Endothelial cell of umbilical vein (primary cell): ENCODE measurements at regions not wholly inside any gene's neighbourhood (a gene's known extent, or its start where the extent isn't known, plus 50 kb on each side); places are given as distances from the start of the nearest gene placed in this dataset.

Experiments
- BruUV-seq: library from RNA; stranded (reverse); fragments of 400-500 nt; replicated peaks from 2 replicates; lab custom pipeline; 2021; lab: Mats Ljungman, UMichigan
- CTCF ChIA-PET: fragments of 300-600, 350-600 bp; sonication (Branson Sonifier 250); formaldehyde crosslinking; loops from one replicate; lab custom pipeline; 2021; ENCODE audit warnings: antibody characterized with exemption, inconsistent platforms; lab: Charles Lee
- POLR2A ChIA-PET: fragments of 300-600, 350-600 bp; sonication (Branson Sonifier 250); formaldehyde crosslinking; loops from one replicate; lab custom pipeline; 2021; ENCODE audit warnings: antibody characterized with exemption, inconsistent platforms; lab: Charles Lee
- DNase-seq: peaks from one replicate; pipeline ENCODE4 v3.0.0-alpha.2; 2011; ENCODE audit warnings: low read depth, low spot score
- FAIRE-seq: peaks from 2 replicates; lab custom pipeline; 2011; peaks lifted over from hg19 to GRCh38; lab: Jason Lieb, UNC
- H2AFZ ChIP-seq: 2 replicates; pipeline ENCODE4 v1.6.0; 2012; ENCODE audit warnings: low read depth, low read length, control low read depth, inconsistent platforms
- H3K27ac ChIP-seq: 2 replicates; pipeline ENCODE4 v1.5.1; 2011; ENCODE audit warnings: low read depth, mild to moderate bottlenecking, control low read depth, low read length, moderate library complexity; ENCODE audit not compliant: insufficient read depth
- H3K27me3 ChIP-seq, 2 experiments: 2 replicates each; pipeline versions ENCODE4 v1.6.0 to v1.6.1; 2011; ENCODE audit warnings: low read length in 2 of 2, mixed read lengths in 1 of 2; ENCODE audit not compliant: control insufficient read depth in 2 of 2, insufficient read depth in 2 of 2
- H3K36me3 ChIP-seq, 2 experiments: 2 replicates in 1 of 2; 3 replicates in 1 of 2; pipeline ENCODE4 v1.5.1; 2011; ENCODE audit warnings: low read length in 2 of 2, mild to moderate bottlenecking in 1 of 2, moderate library complexity in 1 of 2; ENCODE audit not compliant: control insufficient read depth in 2 of 2, insufficient read depth in 2 of 2; ENCODE audit errors: extremely low read depth in 1 of 2
- H3K4me1 ChIP-seq: 3 replicates; pipeline ENCODE4 v1.5.1; 2011; ENCODE audit warnings: mild to moderate bottlenecking, low read length; ENCODE audit not compliant: control insufficient read depth, insufficient read depth; ENCODE audit errors: extremely low read depth
- H3K4me2 ChIP-seq: 2 replicates; pipeline ENCODE4 v1.6.1; 2011; ENCODE audit warnings: low read length, control low read depth, mixed read lengths; ENCODE audit not compliant: insufficient read depth
- H3K4me3 ChIP-seq, 3 experiments: fragments of 200-600 bp in 1 of 3; sonication (generic), shearing (Covaris generic) in 1 of 3; replicated peaks in 1 of 3; 2 replicates each; pipeline ENCODE4 v1.5.1; 2011 to 2016; ENCODE audit warnings: control low read depth in 3 of 3, low read length in 3 of 3, mild to moderate bottlenecking in 2 of 3, inconsistent platforms in 1 of 3, low read depth in 1 of 3, moderate library complexity in 1 of 3; ENCODE audit not compliant: insufficient read depth in 1 of 3
- H3K79me2 ChIP-seq: 2 replicates; pipeline ENCODE4 v1.6.0; 2012; ENCODE audit warnings: low read length, inconsistent platforms; ENCODE audit not compliant: control insufficient read depth, insufficient read depth
- H3K9ac ChIP-seq: replicated peaks from 2 replicates; pipeline ENCODE3; 2011; ENCODE audit warnings: low read length, control low read depth; ENCODE audit not compliant: insufficient read depth; ENCODE audit errors: extremely low read depth
- H3K9me1 ChIP-seq: replicated peaks from 3 replicates; pipeline ENCODE4 v1.6.0; 2011; ENCODE audit warnings: mild to moderate bottlenecking, low read length; ENCODE audit not compliant: control insufficient read depth, insufficient read depth; ENCODE audit errors: extremely low read depth
- H3K9me3 ChIP-seq: replicated peaks from 2 replicates; pipeline ENCODE4 v1.5.1; 2012; ENCODE audit warnings: low read length, inconsistent platforms; ENCODE audit not compliant: control insufficient read depth, insufficient read depth
- H4K20me1 ChIP-seq: replicated peaks from 2 replicates; pipeline ENCODE3; 2011; ENCODE audit warnings: mild to moderate bottlenecking, low read length; ENCODE audit not compliant: control insufficient read depth, insufficient read depth; ENCODE audit errors: extremely low read depth
- CTCF ChIP-seq, 2 donors: IDR thresholded peaks; 1 replicate in 1 of 2; 2 replicates in 1 of 2; pipeline ENCODE4 v1.5.1; 2011; ENCODE audit warnings: low read length in 2 of 2, mild to moderate bottlenecking in 2 of 2, moderate library complexity in 2 of 2, control low read depth in 1 of 2, inconsistent platforms in 1 of 2, low read depth in 1 of 2; ENCODE audit not compliant: insufficient read depth in 1 of 2; ENCODE audit errors: extremely low read depth in 1 of 2
- EZH2 ChIP-seq: IDR thresholded peaks from 2 replicates; pipeline ENCODE4 v1.6.1; 2012; ENCODE audit warnings: borderline replicate concordance, low read depth, mild to moderate bottlenecking, moderate library complexity, low read length, inconsistent platforms; ENCODE audit not compliant: severe bottlenecking
- FOS ChIP-seq: IDR thresholded peaks from 2 replicates; pipeline ENCODE4 v1.6.1; 2011; ENCODE audit warnings: mild to moderate bottlenecking, low read length, moderate library complexity, borderline replicate concordance; ENCODE audit not compliant: insufficient read depth
- GATA2 ChIP-seq: IDR thresholded peaks from 2 replicates; pipeline ENCODE4 v1.7.0; 2011; ENCODE audit warnings: low read depth, mild to moderate bottlenecking, moderate library complexity, mixed read lengths, low read length; ENCODE audit not compliant: insufficient read length, insufficient read depth
- JUN ChIP-seq: IDR thresholded peaks from 2 replicates; pipeline ENCODE4 v1.6.1; 2011; ENCODE audit warnings: borderline replicate concordance, low read depth; ENCODE audit not compliant: insufficient read length, insufficient read depth
- MAX ChIP-seq: IDR thresholded peaks from 2 replicates; pipeline ENCODE4 v1.6.1; 2011; ENCODE audit not compliant: insufficient read depth, insufficient read length
- MYC ChIP-seq: IDR thresholded peaks from one replicate; pipeline ENCODE4 v1.6.1; 2011; ENCODE audit warnings: mild to moderate bottlenecking, low read depth, low read length
- POLR2A ChIP-seq: IDR thresholded peaks from 2 replicates; pipeline ENCODE4 v1.6.1; 2012; ENCODE audit warnings: low read depth, mild to moderate bottlenecking, control low read depth, low read length
- POLR2AphosphoS5 ChIP-seq: IDR thresholded peaks from 2 replicates; pipeline ENCODE4 v1.6.1; 2012; ENCODE audit warnings: low read depth, mild to moderate bottlenecking, control low read depth, low read length, moderate library complexity; ENCODE audit not compliant: insufficient read depth
- dilution Hi-C: fragments of 300-500 bp; cut with MboI; formaldehyde crosslinking; loops from one replicate; pipeline ENCODE4 v1.15.0; 2019; ENCODE audit warnings: low sequenced_read_pairs; ENCODE audit not compliant: extremely low pct_ligation_motif_present
- intact Hi-C: fragments of 100-400 bp; cut with micrococcal nuclease; formaldehyde crosslinking; loops from one replicate; pipeline ENCODE4 v1.10.0; 2022

- intact Hi-C loops: no loop called here
- H3K27ac ChIP-seq: no peak overlapping the region
- TF ChIP-seq JUN (no peak), CTCF (IDR thresholded peaks at IDR 0.05; ENCODE audit: extremely low read depth in 1 of 2, insufficient read depth in 1 of 2, low read depth in 1 of 2, low read length in 2 of 2) (no peak), MYC (no peak), FOS (no peak), POLR2A (no peak), GATA2 (no peak), MAX (no peak), EZH2 (no peak), POLR2AphosphoS5 (no peak)
- dilution Hi-C loops: no loop called here
- H3K9me3 ChIP-seq: no peaks in the 10 kb centered on the region
- H2AFZ ChIP-seq: no peak overlapping the region
- FAIRE-seq: no peak
- H3K4me3 ChIP-seq: no peak overlapping the region
- DNase-seq: no peak
- no peak overlapping the region for H3K4me2 ChIP-seq
- BruUV-seq: no TSS peak
- no peaks in the 10 kb centered on the region for H4K20me1 ChIP-seq
- no peak overlapping the region for H3K9ac ChIP-seq
- CTCF ChIA-PET: no interaction called here
- no peaks in the 10 kb centered on the region for H3K27me3 ChIP-seq
- H3K9me1 ChIP-seq: no peaks in the 10 kb centered on the region
- H3K36me3 ChIP-seq: no peaks in the 10 kb centered on the region
- POLR2A ChIA-PET: no interaction called here
- H3K4me1 ChIP-seq: no peaks in the 10 kb centered on the region
- H3K79me2 ChIP-seq: no peaks in the 10 kb centered on the region
These were observed 78.7 kb downstream of the MYCN start for GRCh38 chr2:16019060-16019480.
